IMR-90 (cell line): ENCODE measurements at regions not wholly inside any gene's neighbourhood (a gene's known extent, or its start where the extent isn't known, plus 50 kb on each side); places are given as distances from the start of the nearest gene placed in this dataset.

Experiments used
- ATAC-seq: fragments of 200-7000 bp; cut with Tn5 transposase; 2 replicates; pipeline ENCODE4 v1.9.1; 2020; ENCODE audit warnings: low read depth, mild to moderate bottlenecking, moderate library complexity
- BruUV-seq: library from RNA; stranded (reverse); fragments of 400-500 nt; replicated peaks from 2 replicates; lab custom pipeline; 2021; lab: Mats Ljungman, UMichigan
- CTCF ChIA-PET: fragments of 300-600 bp; formaldehyde crosslinking; extraction: SDS; loops from one replicate; lab custom pipeline; 2021; ENCODE audit warnings: antibody characterized with exemption; lab: Yijun Ruan, JAX
- POLR2A ChIA-PET: fragments of 300-600 bp; sonication (Branson Sonifier 250); formaldehyde crosslinking; loops from one replicate; lab custom pipeline; 2022; ENCODE audit warnings: antibody characterized with exemption; ENCODE audit not compliant: unreplicated experiment; lab: Charles Lee
- DNase-seq: peaks from one replicate; pipeline ENCODE4 v3.0.0; 2013
- H2AFZ ChIP-seq: replicated peaks from 2 replicates; pipeline ENCODE3; 2013; ENCODE audit warnings: low read length, mild to moderate bottlenecking; ENCODE audit not compliant: poor library complexity
- H2AK5ac ChIP-seq: 2 replicates; pipeline ENCODE4 v1.6.1; 2013; ENCODE audit warnings: low read depth, low read length, inconsistent platforms
- H2AK9ac ChIP-seq: replicated peaks from 2 replicates; pipeline ENCODE3; 2013; ENCODE audit warnings: mild to moderate bottlenecking, low read depth, low read length, moderate library complexity; ENCODE audit not compliant: poor library complexity
- H2BK120ac ChIP-seq: 2 replicates; pipeline ENCODE4 v1.6.1; 2013; ENCODE audit warnings: low read depth, low read length, inconsistent platforms
- H2BK15ac ChIP-seq: 3 replicates; pipeline ENCODE4 v1.6.1; 2013; ENCODE audit warnings: low read depth, low read length, inconsistent platforms
- H2BK20ac ChIP-seq: 2 replicates; pipeline ENCODE4 v1.6.1; 2013; ENCODE audit warnings: low read depth, mild to moderate bottlenecking, inconsistent platforms, low read length, moderate library complexity
- H2BK5ac ChIP-seq: 2 replicates; pipeline ENCODE4 v1.6.1; 2013; ENCODE audit warnings: mild to moderate bottlenecking, low read depth, low read length, inconsistent platforms; ENCODE audit not compliant: poor library complexity, severe bottlenecking
- H3K14ac ChIP-seq: replicated peaks from 2 replicates; pipeline ENCODE4 v1.6.1; 2013; ENCODE audit warnings: low read depth, low read length, inconsistent platforms
- H3K18ac ChIP-seq: 2 replicates; pipeline ENCODE4 v1.6.1; 2013; ENCODE audit warnings: low read depth, low read length, control low read depth
- H3K23ac ChIP-seq: 2 replicates; pipeline ENCODE4 v1.6.1; 2013; ENCODE audit warnings: low read depth, low read length, inconsistent platforms
- H3K27ac ChIP-seq: 2 replicates; pipeline ENCODE4 v1.5.1; 2013; ENCODE audit warnings: mild to moderate bottlenecking, control low read depth, low read length; ENCODE audit not compliant: insufficient read depth
- H3K27me3 ChIP-seq: 2 replicates; pipeline ENCODE4 v1.6.1; 2013; ENCODE audit warnings: low read length; ENCODE audit not compliant: control insufficient read depth, insufficient read depth
- H3K36me3 ChIP-seq: 2 replicates; pipeline ENCODE4 v1.6.1; 2013; ENCODE audit warnings: low read length, mixed read lengths; ENCODE audit not compliant: control insufficient read depth, insufficient read depth
- H3K4ac ChIP-seq: 2 replicates; pipeline ENCODE4 v1.6.1; 2013; ENCODE audit warnings: low read depth, low read length, inconsistent platforms
- H3K4me1 ChIP-seq: 2 replicates; pipeline ENCODE4 v1.6.1; 2013; ENCODE audit warnings: low read length, mixed read lengths; ENCODE audit not compliant: control insufficient read depth, insufficient read depth
- H3K4me2 ChIP-seq: 2 replicates; pipeline ENCODE4 v1.6.1; 2013; ENCODE audit warnings: low read depth, mild to moderate bottlenecking, control low read depth, low read length, moderate library complexity
- H3K4me3 ChIP-seq: 2 replicates; pipeline ENCODE4 v1.5.1; 2013; ENCODE audit warnings: low read depth, mild to moderate bottlenecking, control low read depth, low read length, moderate library complexity; ENCODE audit not compliant: insufficient read depth
- H3K56ac ChIP-seq: 2 replicates; pipeline ENCODE4 v1.6.1; 2013; ENCODE audit warnings: low read length, inconsistent platforms; ENCODE audit not compliant: insufficient read depth; ENCODE audit errors: extremely low read depth
- H3K79me1 ChIP-seq, 2 experiments: 2 replicates each; pipeline ENCODE4 v1.6.1; 2013; ENCODE audit warnings: low read length in 2 of 2, inconsistent platforms in 1 of 2, low read depth in 1 of 2
- H3K9ac ChIP-seq: 2 replicates; pipeline ENCODE4 v1.6.1; 2013; ENCODE audit warnings: low read depth, low read length, control low read depth
- H3K9me1 ChIP-seq: 2 replicates; pipeline ENCODE4 v1.6.1; 2013; ENCODE audit warnings: low read length, inconsistent platforms; ENCODE audit not compliant: insufficient read depth
- H3K9me3 ChIP-seq: 2 replicates; pipeline ENCODE4 v1.6.1; 2013; ENCODE audit warnings: low read length; ENCODE audit not compliant: control insufficient read depth, insufficient read depth
- H4K20me1 ChIP-seq: 2 replicates; pipeline ENCODE4 v1.6.1; 2013; ENCODE audit warnings: low read length, inconsistent platforms; ENCODE audit not compliant: insufficient read depth
- H4K5ac ChIP-seq: 2 replicates; pipeline ENCODE4 v1.6.1; 2013; ENCODE audit warnings: mild to moderate bottlenecking, low read depth, low read length, control low read depth
- H4K8ac ChIP-seq, 2 experiments: 2 replicates each; pipeline ENCODE4 v1.6.1; 2013; ENCODE audit warnings: low read depth in 2 of 2, low read length in 2 of 2, control low read depth in 1 of 2, inconsistent platforms in 1 of 2
- H4K91ac ChIP-seq: 2 replicates; pipeline ENCODE4 v1.6.1; 2013; ENCODE audit warnings: low read depth, low read length, inconsistent platforms; ENCODE audit not compliant: insufficient read depth
- FOS ChIP-seq: fragments of 150-350 bp; IDR thresholded peaks from 2 replicates; pipeline ENCODE4 v1.6.1; 2016; ENCODE audit warnings: low read depth, low read length
- MAFK ChIP-seq: IDR thresholded peaks from 2 replicates; pipeline ENCODE4 v1.6.1; 2012; ENCODE audit warnings: low read depth, low read length, improper control_type of control experiment
- NFE2L2 ChIP-seq: fragments of 150-350 bp; IDR thresholded peaks from 2 replicates; pipeline ENCODE4 v1.6.1; 2016; ENCODE audit warnings: low read depth, mild to moderate bottlenecking, low read length
- POLR2A ChIP-seq: IDR thresholded peaks from 2 replicates; pipeline ENCODE4 v1.6.1; 2012; ENCODE audit warnings: mild to moderate bottlenecking, low read depth, low read length
- RCOR1 ChIP-seq: IDR thresholded peaks from 2 replicates; pipeline ENCODE4 v1.6.1; 2012; ENCODE audit warnings: mild to moderate bottlenecking, low read length, improper control_type of control experiment; ENCODE audit not compliant: insufficient replicate concordance
- RFX5 ChIP-seq: IDR thresholded peaks from 2 replicates; pipeline ENCODE4 v1.8.0; 2012; ENCODE audit warnings: low read depth, mild to moderate bottlenecking, low read length, moderate library complexity
- WGBS, 2 experiments: methylation state at CpG; one replicate each; pipeline versions ENCODE4 v1.1.5 to v1.1.7; 2013; ENCODE audit warnings: missing lambda C conversion rate in 2 of 2; ENCODE audit not compliant: insufficient read length in 1 of 2; ENCODE audit errors: extremely low coverage in 2 of 2; 5-methylcytosine and 5-hydroxymethylcytosine counted together
- dilution Hi-C: fragments of 300-500 bp; cut with HindIII; formaldehyde crosslinking; loops from one replicate; pipeline ENCODE4 v1.14.3; 2018; ENCODE audit warnings: low sequenced_read_pairs; ENCODE audit not compliant: unreplicated experiment
- in situ Hi-C: fragments of 300-500 bp; cut with MboI; formaldehyde crosslinking; loops from 3 replicates; pipeline ENCODE4 v1.14.3; 2019; ENCODE audit warnings: low sequenced_read_pairs, inconsistent platforms, mixed read lengths
- intact Hi-C: fragments of 100-400 bp; cut with micrococcal nuclease; formaldehyde crosslinking; loops from 2 replicates; pipeline ENCODE4 v1.10.0; 2022

- Histone ChIP-seq H3K14ac (no peak overlapping the region), H3K27me3 (no peaks in the 10 kb centered on the region), H2BK120ac (no peak overlapping the region), H3K79me1 (no peaks in the 10 kb centered on the region), H3K36me3 (no peaks in the 10 kb centered on the region), H4K91ac (no peak overlapping the region), H4K8ac (no peak overlapping the region), H2BK20ac (no peak overlapping the region), H2AFZ (no peak overlapping the region), H2AK9ac (no peak overlapping the region), H3K9ac (no peak overlapping the region), H3K18ac (no peak overlapping the region), H4K20me1 (no peaks in the 10 kb centered on the region), H4K5ac (no peak overlapping the region), H3K4me2 (no peak overlapping the region), H2BK15ac (no peak overlapping the region), H3K23ac (no peak overlapping the region), H3K4ac (no peak overlapping the region), H3K27ac (no peak overlapping the region), H3K56ac (no peak overlapping the region), H3K9me1 (no peaks in the 10 kb centered on the region), H3K9me3 (no peaks in the 10 kb centered on the region), H2AK5ac (no peak overlapping the region), H2BK5ac (no peak overlapping the region), H3K4me3 (no peak overlapping the region), H3K4me1 (peaks cover 3% of the 10 kb centered on the region)
- ChIA-PET POLR2A (no interaction called here), CTCF (interaction anchor here (0.5 kb wide), 1 partner anchor 26 kb away, joined by 6 read pairs; no protein-coding TSS in a partner anchor)
- WGBS, 2 experiments: no CpG with 5 or more reads among the region's 3 CpGs
- intact Hi-C loops (no loop called here), in situ Hi-C loops (no loop called here), dilution Hi-C loops (no loop called here)
- ATAC-seq (no peak), DNase-seq (no peak)
- BruUV-seq: no TSS peak
- no peak for TF ChIP-seq RCOR1
- TF ChIP-seq RFX5: no peak
- TF ChIP-seq FOS: no peak
- TF ChIP-seq POLR2A: no peak
- TF ChIP-seq NFE2L2: no peak
- no peak for TF ChIP-seq MAFK
These were observed 234.5 kb downstream of the NRIP1 start for GRCh38 chr21:14830307-14830706.
